Activated CD4-positive, alpha-beta T cell treated with anti-CD3 and anti-CD28 coated beads, Interleukin-2, amount 50 U/mL, for 1 hour (primary cell): ENCODE measurements at regions not wholly inside any gene's neighbourhood (a gene's known extent, or its start where the extent isn't known, plus 50 kb on each side); places are given as distances from the start of the nearest gene placed in this dataset.
"Not testable (repeated sequence)": the region's sequence is repeated elsewhere in the genome, so short reads cannot be mapped to it uniquely, and the experiment has no call there.

Experiments used
- DNase-seq: peaks from one replicate; pipeline ENCODE4 v3.0.0-alpha.2; 2020

- no peak for DNase-seq
Observed at GRCh38 chr5:131001507-131001906, 163.5 kb downstream of the HINT1 start.

- no peak for DNase-seq
Observed at GRCh38 chr5:131000289-131000688, 164.8 kb downstream of the HINT1 start.

- DNase-seq = not testable (repeated sequence)
Observed at GRCh38 chr5:130996720-130997119, 168.3 kb downstream of the HINT1 start.

- DNase-seq = no peak
Observed at GRCh38 chr5:130995851-130996250, 169.2 kb downstream of the HINT1 start.

- no peak for DNase-seq
Observed at GRCh38 chr5:130995254-130995515, 169.9 kb downstream of the HINT1 start.

- no peak for DNase-seq
Observed at GRCh38 chr5:130994496-130995253, 170.4 kb downstream of the HINT1 start.

- no peak for DNase-seq
Observed at GRCh38 chr5:130992621-130993020, 172.4 kb downstream of the HINT1 start.

- DNase-seq = no peak
Observed at GRCh38 chr5:130992095-130992494, 173.0 kb downstream of the HINT1 start.

GRCh38 chr5:130985776-130986175, 179.3 kb downstream of the HINT1 start:
- DNase-seq = no peak

- DNase-seq = no peak
Observed at GRCh38 chr5:130981663-130982062, 183.4 kb downstream of the HINT1 start.

GRCh38 chr5:130978475-130978874, 186.6 kb downstream of the HINT1 start:
- DNase-seq = no peak

GRCh38 chr5:130976493-130976892, 188.6 kb downstream of the HINT1 start:
- no peak for DNase-seq

- DNase-seq = no peak
Observed at GRCh38 chr5:130975847-130976246, 189.2 kb downstream of the HINT1 start.

GRCh38 chr5:130975299-130975698, 189.8 kb downstream of the HINT1 start:
- no peak for DNase-seq

- DNase-seq = no peak
Observed at GRCh38 chr5:130974021-130974683, 190.9 kb downstream of the HINT1 start.

GRCh38 chr5:130966990-130967525, 198.0 kb downstream of the HINT1 start:
- no peak for DNase-seq

GRCh38 chr5:130965920-130966319, 199.1 kb downstream of the HINT1 start:
- DNase-seq = no peak

- DNase-seq = no peak
Observed at GRCh38 chr5:130965360-130965759, 199.7 kb downstream of the HINT1 start.

GRCh38 chr5:130964231-130965202, 200.5 kb downstream of the HINT1 start:
- no peak for DNase-seq

- no peak for DNase-seq
Observed at GRCh38 chr5:130963798-130964197, 201.3 kb downstream of the HINT1 start.

- DNase-seq = no peak
Observed at GRCh38 chr5:130957151-130957550, 207.9 kb downstream of the HINT1 start.

- DNase-seq = no peak
Observed at GRCh38 chr5:130955041-130955440, 210.0 kb downstream of the HINT1 start.

GRCh38 chr5:130954336-130954735, 210.7 kb downstream of the HINT1 start:
- no peak for DNase-seq
